ENCODE measurements at regions not wholly inside any gene's neighbourhood (a gene's known extent, or its start where the extent isn't known, plus 50 kb on each side); places are given as distances from the start of the nearest gene placed in this dataset.

DNA sequence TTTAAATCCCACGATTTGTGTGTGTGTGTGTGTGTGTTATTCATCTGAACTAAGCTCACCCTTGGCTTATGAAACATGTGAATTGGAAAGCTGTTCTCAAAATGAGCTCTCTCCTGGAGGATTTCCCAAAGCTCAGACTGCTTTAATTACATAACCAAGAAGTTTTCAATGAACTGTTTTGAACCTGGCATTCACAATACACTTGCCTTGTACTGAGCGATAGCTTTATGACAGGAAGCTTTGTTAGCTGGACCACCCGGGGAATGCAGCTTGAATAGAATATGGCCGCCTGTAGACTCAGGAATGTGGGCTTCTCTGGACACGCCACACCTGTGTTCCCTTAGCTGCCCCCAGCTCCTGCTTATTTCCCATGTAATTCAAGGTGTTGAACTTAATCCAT lies 71.4 kb upstream of the PREP start:
- no peaks in the 10 kb centered on the region for H3K4me1 Mint-ChIP-seq (ENCODE audit: unreplicated experiment)
- TF ChIP-seq, protein P1, sequence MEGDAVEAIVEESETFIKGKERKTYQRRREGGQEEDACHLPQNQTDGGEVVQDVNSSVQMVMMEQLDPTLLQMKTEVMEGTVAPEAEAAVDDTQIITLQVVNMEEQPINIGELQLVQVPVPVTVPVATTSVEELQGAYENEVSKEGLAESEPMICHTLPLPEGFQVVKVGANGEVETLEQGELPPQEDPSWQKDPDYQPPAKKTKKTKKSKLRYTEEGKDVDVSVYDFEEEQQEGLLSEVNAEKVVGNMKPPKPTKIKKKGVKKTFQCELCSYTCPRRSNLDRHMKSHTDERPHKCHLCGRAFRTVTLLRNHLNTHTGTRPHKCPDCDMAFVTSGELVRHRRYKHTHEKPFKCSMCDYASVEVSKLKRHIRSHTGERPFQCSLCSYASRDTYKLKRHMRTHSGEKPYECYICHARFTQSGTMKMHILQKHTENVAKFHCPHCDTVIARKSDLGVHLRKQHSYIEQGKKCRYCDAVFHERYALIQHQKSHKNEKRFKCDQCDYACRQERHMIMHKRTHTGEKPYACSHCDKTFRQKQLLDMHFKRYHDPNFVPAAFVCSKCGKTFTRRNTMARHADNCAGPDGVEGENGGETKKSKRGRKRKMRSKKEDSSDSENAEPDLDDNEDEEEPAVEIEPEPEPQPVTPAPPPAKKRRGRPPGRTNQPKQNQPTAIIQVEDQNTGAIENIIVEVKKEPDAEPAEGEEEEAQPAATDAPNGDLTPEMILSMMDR (IDR thresholded peaks at IDR 0.05; ENCODE audit: unreplicated experiment): no peak
- H3K27ac Mint-ChIP-seq (ENCODE audit: unreplicated experiment): no peak overlapping the region
- no peaks in the 10 kb centered on the region for H3K36me3 Mint-ChIP-seq (ENCODE audit: low read depth, unreplicated experiment)
- no peaks in the 10 kb centered on the region for H3K9me3 Mint-ChIP-seq (ENCODE audit: unreplicated experiment)
- no peak for DNase-seq (ENCODE audit: low spot score)
- H3K27me3 Mint-ChIP-seq (ENCODE audit: unreplicated experiment): no peaks in the 10 kb centered on the region
- no peak overlapping the region for H3K4me3 Mint-ChIP-seq (ENCODE audit: unreplicated experiment)

DNA sequence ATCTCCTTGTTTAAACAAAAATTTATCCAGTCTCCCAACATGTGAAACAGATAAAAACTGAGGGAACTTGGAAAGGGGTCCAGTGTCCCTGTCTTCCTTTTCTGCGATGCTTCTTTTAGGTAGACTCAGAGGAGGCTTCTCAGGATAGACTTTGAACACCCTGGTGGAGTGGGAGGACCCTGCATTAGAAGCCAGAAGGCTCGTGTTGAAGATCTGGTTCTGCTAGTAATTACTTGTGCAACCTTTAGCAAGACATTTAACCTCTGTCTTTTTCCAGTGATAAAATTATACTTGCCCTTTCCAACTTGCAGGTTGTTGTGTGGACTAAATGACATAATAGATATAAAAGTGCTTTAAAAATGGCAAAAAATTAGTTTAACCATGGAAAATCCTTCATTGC lies 67.1 kb upstream of the PREP start:
- H3K4me3 Mint-ChIP-seq (ENCODE audit: unreplicated experiment): no peak overlapping the region
- no peak for DNase-seq (ENCODE audit: low spot score)
- peaks cover 5% of the 10 kb centered on the region for H3K9me3 Mint-ChIP-seq (ENCODE audit: unreplicated experiment)
- TF ChIP-seq, protein P1 (IDR thresholded peaks at IDR 0.05; ENCODE audit: unreplicated experiment): no peak
- H3K4me1 Mint-ChIP-seq (ENCODE audit: unreplicated experiment): no peaks in the 10 kb centered on the region
- peaks cover 5% of the 10 kb centered on the region for H3K36me3 Mint-ChIP-seq (ENCODE audit: low read depth, unreplicated experiment)
- no peaks in the 10 kb centered on the region for H3K27me3 Mint-ChIP-seq (ENCODE audit: unreplicated experiment)
- no peak overlapping the region for H3K27ac Mint-ChIP-seq (ENCODE audit: unreplicated experiment)

DNA sequence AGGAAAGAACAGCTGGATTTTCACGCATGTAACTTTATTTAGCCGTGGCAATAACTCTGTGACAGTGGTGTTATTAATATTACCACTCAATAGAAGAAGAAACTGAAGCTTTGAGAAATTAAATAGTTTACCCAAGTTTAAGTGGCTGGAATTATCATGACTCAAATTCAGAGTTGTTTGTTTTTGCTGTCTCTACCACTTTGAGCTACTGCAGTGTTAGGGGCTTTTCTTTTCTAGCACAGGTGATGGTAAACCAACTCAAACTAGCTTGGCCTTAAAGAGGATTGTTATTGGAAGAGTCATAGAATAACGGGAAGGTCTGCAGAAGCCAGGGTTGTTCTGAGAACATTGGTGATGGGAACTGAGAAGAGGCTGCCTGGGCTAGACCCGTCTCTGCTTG lies 66.0 kb upstream of the PREP start:
- Mint-ChIP-seq H3K27ac (ENCODE audit: unreplicated experiment) (no peak overlapping the region), H3K36me3 (ENCODE audit: low read depth, unreplicated experiment) (peaks cover 5% of the 10 kb centered on the region), H3K27me3 (ENCODE audit: unreplicated experiment) (no peaks in the 10 kb centered on the region), H3K9me3 (ENCODE audit: unreplicated experiment) (peaks cover 12% of the 10 kb centered on the region), H3K4me3 (ENCODE audit: unreplicated experiment) (no peak overlapping the region), H3K4me1 (ENCODE audit: unreplicated experiment) (no peaks in the 10 kb centered on the region)
- no peak for DNase-seq (ENCODE audit: low spot score)
- TF ChIP-seq, protein P1 (IDR thresholded peaks at IDR 0.05; ENCODE audit: unreplicated experiment): no peak

DNA sequence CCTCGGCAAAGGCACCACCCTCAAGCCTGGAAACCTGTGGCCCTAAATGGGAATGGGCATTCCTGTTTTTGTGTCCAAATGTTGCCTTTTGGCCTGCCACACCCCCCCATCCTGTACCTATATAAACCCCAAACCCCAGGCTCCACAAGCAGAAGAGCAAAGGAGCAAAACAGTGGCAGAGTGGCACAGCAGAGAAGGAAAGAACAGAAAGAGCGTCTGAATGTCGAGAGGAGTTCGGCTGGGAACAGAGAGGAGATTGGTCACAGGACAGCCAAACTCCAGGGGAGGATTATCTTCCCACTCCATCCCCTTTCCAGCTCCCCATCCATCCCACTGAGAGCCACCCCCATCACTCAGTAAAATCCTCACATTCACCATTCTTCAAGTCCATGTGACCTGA lies 58.0 kb upstream of the PREP start:
- H3K4me1 Mint-ChIP-seq (ENCODE audit: unreplicated experiment): peaks cover 8% of the 10 kb centered on the region
- peaks cover 10% of the 10 kb centered on the region for H3K36me3 Mint-ChIP-seq (ENCODE audit: low read depth, unreplicated experiment)
- H3K27ac Mint-ChIP-seq (ENCODE audit: unreplicated experiment): no peak overlapping the region
- TF ChIP-seq, protein P1 (IDR thresholded peaks at IDR 0.05; ENCODE audit: unreplicated experiment): no peak
- no peak overlapping the region for H3K4me3 Mint-ChIP-seq (ENCODE audit: unreplicated experiment)
- H3K27me3 Mint-ChIP-seq (ENCODE audit: unreplicated experiment): peaks cover 2% of the 10 kb centered on the region
- no peak for DNase-seq (ENCODE audit: low spot score)
- peaks cover 12% of the 10 kb centered on the region for H3K9me3 Mint-ChIP-seq (ENCODE audit: unreplicated experiment)

DNA sequence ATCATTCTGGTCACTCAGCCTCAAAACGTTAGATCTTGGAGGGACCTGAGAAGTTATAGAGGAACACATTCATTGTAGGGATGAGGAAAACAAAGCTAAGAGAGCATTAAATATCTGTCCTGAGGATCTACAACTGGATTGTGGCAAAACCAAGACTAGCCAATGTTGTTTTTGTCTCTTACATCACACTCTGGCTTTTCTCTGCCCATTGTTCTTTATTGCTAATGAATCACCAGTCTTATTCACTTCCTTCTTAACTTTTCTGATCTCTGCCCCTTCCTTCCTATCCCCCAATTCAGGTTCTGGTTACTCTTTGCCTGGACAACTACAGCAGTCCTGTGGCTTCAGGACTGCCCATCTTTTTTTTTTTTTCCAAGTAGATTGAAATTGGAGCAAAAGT lies 57.0 kb upstream of the PREP start:
- H3K4me1 Mint-ChIP-seq (ENCODE audit: unreplicated experiment): peaks cover 8% of the 10 kb centered on the region
- H3K36me3 Mint-ChIP-seq (ENCODE audit: low read depth, unreplicated experiment): peaks cover 5% of the 10 kb centered on the region
- peaks cover 6% of the 10 kb centered on the region for H3K9me3 Mint-ChIP-seq (ENCODE audit: unreplicated experiment)
- H3K27me3 Mint-ChIP-seq (ENCODE audit: unreplicated experiment): peaks cover 2% of the 10 kb centered on the region
- H3K27ac Mint-ChIP-seq (ENCODE audit: unreplicated experiment): peak overlapping the region; percentile 58
- TF ChIP-seq, protein P1 (IDR thresholded peaks at IDR 0.05; ENCODE audit: unreplicated experiment): no peak
- no peak overlapping the region for H3K4me3 Mint-ChIP-seq (ENCODE audit: unreplicated experiment)
- no peak for DNase-seq (ENCODE audit: low spot score)
